HEK293T (cell line): ENCODE measurements at regions not wholly inside any gene's neighbourhood (a gene's known extent, or its start where the extent isn't known, plus 50 kb on each side); places are given as distances from the start of the nearest gene placed in this dataset.

ENCODE experiments used
- BHLHE40 ChIP-seq: fragments of 450-650 bp; IDR thresholded peaks from 2 replicates; pipeline ENCODE4 v1.6.1; 2016; ENCODE audit warnings: mild to moderate bottlenecking, moderate library complexity, borderline replicate concordance
- ELF4 ChIP-seq: fragments of 450-650 bp; IDR thresholded peaks from 2 replicates; pipeline ENCODE4 v1.6.1; 2017; ENCODE audit warnings: antibody characterized with exemption
- FOXA1 ChIP-seq: fragments of 450-650 bp; IDR thresholded peaks from 2 replicates; pipeline ENCODE4 v1.6.1; 2016; ENCODE audit warnings: mild to moderate bottlenecking
- FOXM1 ChIP-seq: fragments of 450-650 bp; IDR thresholded peaks from 2 replicates; pipeline ENCODE4 v1.6.1; 2017; ENCODE audit warnings: mild to moderate bottlenecking, borderline replicate concordance
- HDGF ChIP-seq: fragments of 450-650 bp; IDR thresholded peaks from 2 replicates; pipeline ENCODE4 v1.6.1; 2017; ENCODE audit warnings: antibody characterized with exemption, borderline replicate concordance
- LEF1 ChIP-seq: fragments of 450-650 bp; IDR thresholded peaks from 2 replicates; pipeline ENCODE4 v1.6.1; 2017; ENCODE audit warnings: mild to moderate bottlenecking, borderline replicate concordance
- SP1 ChIP-seq: fragments of 450-650 bp; IDR thresholded peaks from 2 replicates; pipeline ENCODE4 v1.6.1; 2017
- SUZ12 ChIP-seq: fragments of 450-650 bp; IDR thresholded peaks from 2 replicates; pipeline ENCODE4 v1.6.1; 2016; ENCODE audit warnings: mild to moderate bottlenecking
- TARDBP ChIP-seq: fragments of 450-650 bp; IDR thresholded peaks from 2 replicates; pipeline ENCODE4 v1.6.1; 2016

- TF ChIP-seq SUZ12: no peak
- TF ChIP-seq FOXM1: no peak
- no peak for TF ChIP-seq LEF1
- no peak for TF ChIP-seq HDGF
- TF ChIP-seq SP1: no peak
- TF ChIP-seq ELF4: no peak
- TF ChIP-seq BHLHE40: no peak
- no peak for TF ChIP-seq TARDBP
- no peak for TF ChIP-seq FOXA1
Measured at GRCh38 chr5:112010475-112010874, 253.5 kb upstream of the NREP start.
